Tibial nerve (tissue), 4 donors: ENCODE measurements at regions not wholly inside any gene's neighbourhood (a gene's known extent, or its start where the extent isn't known, plus 50 kb on each side); places are given as distances from the start of the nearest gene placed in this dataset.

Source experiments
- DNase-seq, 2 donors: peaks; one replicate each; pipeline ENCODE4 v3.0.0-alpha.2; 2019; ENCODE audit warnings: low spot score in 2 of 2
- H3K27ac ChIP-seq, 4 donors: fragments of 200-600 bp; sonication (generic) in 3 of 4; one replicate each; pipeline ENCODE4 v1.5.1; 2017 to 2019; ENCODE audit warnings: mild to moderate bottlenecking in 1 of 4
- H3K27me3 ChIP-seq, 2 donors: fragments of 200-600 bp; sonication (generic) in 1 of 2; one replicate each; pipeline versions ENCODE4 v1.5.1 to v1.6.0; 2017 to 2019
- H3K36me3 ChIP-seq, 3 donors: fragments of 200-600 bp; sonication (generic); one replicate each; pipeline ENCODE4 v1.5.1; 2018 to 2019
- H3K4me1 ChIP-seq, 4 donors: fragments of 200-600 bp; sonication (generic) in 3 of 4; one replicate each; pipeline ENCODE4 v1.5.1; 2017 to 2019
- H3K4me3 ChIP-seq, 4 donors: fragments of 200-600 bp; sonication (generic) in 3 of 4; one replicate each; pipeline ENCODE4 v1.5.1; 2017 to 2019; ENCODE audit warnings: mild to moderate bottlenecking in 1 of 4, moderate library complexity in 1 of 4
- H3K9me3 ChIP-seq, 4 donors: fragments of 200-600 bp; sonication (generic) in 3 of 4; one replicate each; pipeline ENCODE4 v1.5.1; 2017 to 2019
- CTCF ChIP-seq, 5 experiments: fragments of 200-600 bp in 3 of 5; fragments of 450-650 bp in 2 of 5; sonication (generic) in 3 of 5; IDR thresholded peaks; one replicate each; pipeline ENCODE4 v1.5.1; 2016 to 2019; ENCODE audit warnings: antibody characterized with exemption in 5 of 5, mild to moderate bottlenecking in 3 of 5, moderate library complexity in 2 of 5
- EP300 ChIP-seq, 2 donors: sonication (generic); formaldehyde crosslinking; IDR thresholded peaks; one replicate each; pipeline ENCODE4 v1.6.1; 2017; ENCODE audit warnings: antibody characterized with exemption in 2 of 2, mild to moderate bottlenecking in 1 of 2
- POLR2A ChIP-seq, 2 donors: fragments of 450-650 bp; IDR thresholded peaks; one replicate each; pipeline ENCODE4 v1.6.1; 2017; ENCODE audit warnings: antibody characterized with exemption in 2 of 2, mild to moderate bottlenecking in 2 of 2, moderate library complexity in 2 of 2
- WGBS, 2 donors: methylation state at CpG; one replicate each; pipeline ENCODE4 v1.1.5; 2018; 5-methylcytosine and 5-hydroxymethylcytosine counted together

- H3K27ac ChIP-seq = no peak overlapping the region
- DNase-seq = no peak
- 84 to 94% methylated on average over 5 of the region's 5 CpGs for WGBS, 2 donors
- no peak overlapping the region for H3K4me3 ChIP-seq
- H3K27me3 ChIP-seq = no peaks in the 10 kb centered on the region
- H3K36me3 ChIP-seq = no peaks in the 10 kb centered on the region
- H3K4me1 ChIP-seq = no peaks in the 10 kb centered on the region
- no peaks in the 10 kb centered on the region for H3K9me3 ChIP-seq
- TF ChIP-seq POLR2A (IDR thresholded peaks at IDR 0.05) (no peak), CTCF (IDR thresholded peaks at IDR 0.05) (no peak), EP300 (IDR thresholded peaks at IDR 0.05) (no peak)
Observed at GRCh38 chr13:74751739-74752138, 617.5 kb upstream of the KLF12 start.

GRCh38 chr13:74747186-74747955 is 613.2 kb upstream of the KLF12 start:
- no peak overlapping the region for H3K27ac ChIP-seq
- no peaks in the 10 kb centered on the region for H3K4me1 ChIP-seq
- H3K27me3 ChIP-seq = no peaks in the 10 kb centered on the region
- H3K36me3 ChIP-seq = no peaks in the 10 kb centered on the region
- WGBS, 2 donors = 69 to 77% methylated on average over 6 of the region's 6 CpGs
- no peaks in the 10 kb centered on the region for H3K9me3 ChIP-seq
- H3K4me3 ChIP-seq = no peak overlapping the region
- no peak for DNase-seq
- TF ChIP-seq CTCF (IDR thresholded peaks at IDR 0.05) = no peak
- no peak for TF ChIP-seq EP300 (IDR thresholded peaks at IDR 0.05)
- TF ChIP-seq POLR2A (IDR thresholded peaks at IDR 0.05) = no peak

- Histone ChIP-seq H3K4me1 (no peaks in the 10 kb centered on the region), H3K9me3 (no peaks in the 10 kb centered on the region), H3K36me3 (no peaks in the 10 kb centered on the region), H3K4me3 (no peak overlapping the region), H3K27ac (no peak overlapping the region), H3K27me3 (no peaks in the 10 kb centered on the region)
- TF ChIP-seq POLR2A (IDR thresholded peaks at IDR 0.05) (no peak), CTCF (IDR thresholded peaks at IDR 0.05) (no peak), EP300 (IDR thresholded peaks at IDR 0.05) (no peak)
- 59 to 62% methylated on average over 3 of the region's 3 CpGs for WGBS, 2 donors
- DNase-seq = no peak
Observed at GRCh38 chr13:74743992-74744391, 609.8 kb upstream of the KLF12 start.

GRCh38 chr13:74741732-74742131 is 607.5 kb upstream of the KLF12 start:
- Histone ChIP-seq H3K9me3 (no peaks in the 10 kb centered on the region), H3K27ac (no peak overlapping the region), H3K4me3 (no peak overlapping the region), H3K4me1 (no peaks in the 10 kb centered on the region), H3K27me3 (no peaks in the 10 kb centered on the region), H3K36me3 (no peaks in the 10 kb centered on the region)
- TF ChIP-seq POLR2A (IDR thresholded peaks at IDR 0.05) = no peak
- TF ChIP-seq CTCF (IDR thresholded peaks at IDR 0.05) = no peak
- TF ChIP-seq EP300 (IDR thresholded peaks at IDR 0.05) = no peak
- 95 to 96% methylated on average over 3 of the region's 3 CpGs for WGBS, 2 donors
- DNase-seq = no peak

GRCh38 chr13:74732736-74733385 is 598.7 kb upstream of the KLF12 start:
- Histone ChIP-seq H3K9me3 (no peaks in the 10 kb centered on the region), H3K4me3 (no peak overlapping the region), H3K27me3 (no peaks in the 10 kb centered on the region), H3K36me3 (no peaks in the 10 kb centered on the region), H3K27ac (no peak overlapping the region), H3K4me1 (no peaks in the 10 kb centered on the region)
- no peak for DNase-seq
- TF ChIP-seq EP300 (IDR thresholded peaks at IDR 0.05) (no peak), POLR2A (IDR thresholded peaks at IDR 0.05) (no peak), CTCF (IDR thresholded peaks at IDR 0.05) (no peak)
- WGBS, 2 donors = 91 to 93% methylated on average over 8 of the region's 8 CpGs
